ENCODE measurements at regions not wholly inside any gene's neighbourhood (a gene's known extent, or its start where the extent isn't known, plus 50 kb on each side); places are given as distances from the start of the nearest gene placed in this dataset.
A peak's percentile ranks its signal among the peaks of the same experiment; 100 is the strongest.
"Not testable (repeated sequence)": the region's sequence is repeated elsewhere in the genome, so short reads cannot be mapped to it uniquely, and the experiment has no call there.

GRCh38 chr14:21795456-21795855, 121.8 kb upstream of the OR4E1 start:
- Histone ChIP-seq H3K36me3 (ENCODE audit: control insufficient read depth, insufficient read depth, low read length) (no peaks in the 10 kb centered on the region), H3K4me3 (ENCODE audit: low read depth, low read length) (no peak overlapping the region), H3K27me3 (ENCODE audit: control insufficient read depth, insufficient read depth, low read length) (no peaks in the 10 kb centered on the region)
- FAIRE-seq (no peak), DNase-seq (ENCODE audit: low read depth) (no peak)
- TF ChIP-seq, protein P1, sequence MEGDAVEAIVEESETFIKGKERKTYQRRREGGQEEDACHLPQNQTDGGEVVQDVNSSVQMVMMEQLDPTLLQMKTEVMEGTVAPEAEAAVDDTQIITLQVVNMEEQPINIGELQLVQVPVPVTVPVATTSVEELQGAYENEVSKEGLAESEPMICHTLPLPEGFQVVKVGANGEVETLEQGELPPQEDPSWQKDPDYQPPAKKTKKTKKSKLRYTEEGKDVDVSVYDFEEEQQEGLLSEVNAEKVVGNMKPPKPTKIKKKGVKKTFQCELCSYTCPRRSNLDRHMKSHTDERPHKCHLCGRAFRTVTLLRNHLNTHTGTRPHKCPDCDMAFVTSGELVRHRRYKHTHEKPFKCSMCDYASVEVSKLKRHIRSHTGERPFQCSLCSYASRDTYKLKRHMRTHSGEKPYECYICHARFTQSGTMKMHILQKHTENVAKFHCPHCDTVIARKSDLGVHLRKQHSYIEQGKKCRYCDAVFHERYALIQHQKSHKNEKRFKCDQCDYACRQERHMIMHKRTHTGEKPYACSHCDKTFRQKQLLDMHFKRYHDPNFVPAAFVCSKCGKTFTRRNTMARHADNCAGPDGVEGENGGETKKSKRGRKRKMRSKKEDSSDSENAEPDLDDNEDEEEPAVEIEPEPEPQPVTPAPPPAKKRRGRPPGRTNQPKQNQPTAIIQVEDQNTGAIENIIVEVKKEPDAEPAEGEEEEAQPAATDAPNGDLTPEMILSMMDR (IDR thresholded peaks at IDR 0.05; ENCODE audit: insufficient read depth, low read length, severe bottlenecking), result no peak

DNA sequence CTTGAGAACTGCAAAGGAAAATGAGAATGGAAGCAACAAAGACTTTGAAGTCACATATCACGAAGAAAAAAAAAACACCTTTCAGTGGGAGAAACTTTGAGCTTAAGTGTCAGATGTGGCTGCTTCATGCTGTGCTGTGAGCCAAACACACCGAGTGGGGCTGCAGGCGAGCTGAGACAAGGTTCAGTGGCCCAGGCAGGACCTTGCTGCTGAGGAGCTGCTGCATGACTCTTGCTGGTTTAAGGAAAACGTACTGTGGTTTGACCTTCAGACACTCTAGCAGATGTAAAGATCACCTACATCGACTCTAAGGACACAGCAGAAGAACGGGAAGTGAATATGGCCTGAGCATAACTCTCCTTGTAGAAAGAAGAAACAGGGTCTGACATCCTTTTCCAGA, 118.1 kb upstream of the OR4E1 start:
- Histone ChIP-seq H3K36me3 (ENCODE audit: control insufficient read depth, insufficient read depth, low read length) (no peaks in the 10 kb centered on the region), H3K27me3 (ENCODE audit: control insufficient read depth, insufficient read depth, low read length) (no peaks in the 10 kb centered on the region), H3K4me3 (ENCODE audit: low read depth, low read length) (no peak overlapping the region)
- TF ChIP-seq, protein P1 (IDR thresholded peaks at IDR 0.05; ENCODE audit: insufficient read depth, low read length, severe bottlenecking), result no peak
- FAIRE-seq (no peak), DNase-seq (ENCODE audit: low read depth) (no peak)

- not testable (repeated sequence) for H3K4me3 ChIP-seq (ENCODE audit: low read depth, low read length); DNase-seq (ENCODE audit: low read depth); H3K27me3 ChIP-seq (ENCODE audit: control insufficient read depth, insufficient read depth, low read length); H3K36me3 ChIP-seq (ENCODE audit: control insufficient read depth, insufficient read depth, low read length); FAIRE-seq
Measured at GRCh38 chr14:21788687-21789086, 115.1 kb upstream of the OR4E1 start.

- not testable (repeated sequence) for H3K36me3 ChIP-seq (ENCODE audit: control insufficient read depth, insufficient read depth, low read length); DNase-seq (ENCODE audit: low read depth); H3K27me3 ChIP-seq (ENCODE audit: control insufficient read depth, insufficient read depth, low read length); FAIRE-seq; H3K4me3 ChIP-seq (ENCODE audit: low read depth, low read length)
Measured at GRCh38 chr14:21787242-21787641, 113.6 kb upstream of the OR4E1 start.

DNA sequence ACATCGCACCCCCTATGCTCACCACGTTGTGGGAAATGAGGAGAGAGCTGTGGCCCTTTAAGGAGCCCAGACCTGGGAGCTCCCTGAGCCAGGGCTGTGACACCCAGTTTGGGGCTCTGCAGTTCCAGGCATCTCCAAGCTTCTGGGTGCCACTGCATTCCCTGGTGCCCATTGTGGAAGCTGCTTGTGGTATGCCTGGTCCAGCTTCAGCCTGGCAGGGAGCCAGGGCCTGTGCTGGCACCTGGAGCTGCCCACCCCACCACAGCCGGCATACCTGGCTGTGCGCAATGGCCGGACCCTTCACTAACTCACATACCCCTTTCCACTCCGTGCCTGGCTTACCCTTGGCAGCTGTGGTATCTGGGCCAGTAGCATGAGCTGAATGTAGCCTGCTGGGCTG, 107.9 kb upstream of the OR4E1 start:
- FAIRE-seq, result no peak
- TF ChIP-seq, protein P1 (IDR thresholded peaks at IDR 0.05; ENCODE audit: insufficient read depth, low read length, severe bottlenecking), result no peak
- DNase-seq (ENCODE audit: low read depth), result no peak

DNA sequence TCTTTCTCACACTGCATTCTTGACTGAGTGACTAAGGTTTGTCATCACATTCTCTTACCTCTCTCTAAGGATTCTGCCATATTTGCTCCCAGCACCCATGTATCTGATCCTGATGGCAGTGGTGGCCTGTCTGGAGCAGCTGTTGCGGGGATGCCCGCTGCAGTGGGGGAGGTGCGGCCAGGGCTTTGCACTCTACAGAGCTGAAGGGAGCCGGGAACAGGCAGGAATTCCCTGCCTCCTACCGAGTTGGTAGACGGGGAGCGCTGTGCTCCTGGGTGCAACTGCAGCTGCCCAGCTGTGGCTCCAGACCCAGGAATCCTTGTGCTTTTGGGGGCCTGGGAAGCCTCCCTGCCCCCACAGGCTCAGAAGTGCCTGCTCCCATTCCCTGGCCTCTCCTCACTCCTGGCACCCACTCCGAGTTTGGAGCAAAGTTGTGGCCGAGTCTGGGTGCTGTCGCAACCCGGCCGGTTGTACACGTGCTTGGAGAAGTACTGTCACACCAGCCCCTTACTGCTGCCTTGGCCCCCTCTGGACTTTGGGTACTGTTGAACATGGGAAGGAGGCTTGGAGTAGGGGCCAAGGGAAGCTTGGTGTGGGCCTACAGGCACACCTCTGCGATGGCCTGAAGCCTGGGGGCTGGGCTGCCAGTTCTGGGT, 106.9 kb upstream of the OR4E1 start:
- Histone ChIP-seq H3K4me3 (ENCODE audit: low read depth, low read length) (no peak overlapping the region), H3K36me3 (ENCODE audit: control insufficient read depth, insufficient read depth, low read length) (no peaks in the 10 kb centered on the region), H3K27me3 (ENCODE audit: control insufficient read depth, insufficient read depth, low read length) (no peaks in the 10 kb centered on the region)
- DNase-seq (ENCODE audit: low read depth), result no peak
- TF ChIP-seq, protein P1 (IDR thresholded peaks at IDR 0.05; ENCODE audit: insufficient read depth, low read length, severe bottlenecking), result no peak
- no peak for FAIRE-seq

More for the DNA sequence above, 107.9 kb upstream of the OR4E1 start:
- no peaks in the 10 kb centered on the region for H3K36me3 ChIP-seq (ENCODE audit: control insufficient read depth, insufficient read depth, low read length)
- H3K4me3 ChIP-seq (ENCODE audit: low read depth, low read length), result no peak overlapping the region
- no peaks in the 10 kb centered on the region for H3K27me3 ChIP-seq (ENCODE audit: control insufficient read depth, insufficient read depth, low read length)

DNA sequence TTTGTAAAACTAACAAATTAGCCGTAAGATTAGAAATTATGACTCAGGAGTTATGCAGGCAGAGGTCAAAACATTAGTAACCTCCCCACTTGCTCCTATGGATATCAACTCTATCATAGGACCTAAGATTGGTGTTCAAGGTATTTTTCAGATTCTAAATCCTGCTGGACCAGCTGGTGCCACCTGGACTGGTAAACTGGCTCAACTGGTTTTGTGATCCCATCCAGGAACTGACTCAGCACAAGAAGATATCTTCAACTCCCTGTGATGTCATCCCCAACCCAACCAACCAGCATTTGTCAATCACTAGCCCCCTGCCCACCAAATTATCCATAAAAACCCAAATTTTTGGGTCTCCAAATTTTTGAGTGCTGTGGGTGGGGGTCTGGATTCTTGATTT, 98.1 kb upstream of the OR4E1 start:
- peak; percentile 18 for FAIRE-seq

More for the DNA sequence above, 98.1 kb upstream of the OR4E1 start:
- Histone ChIP-seq H3K27me3 (ENCODE audit: control insufficient read depth, insufficient read depth, low read length) (no peaks in the 10 kb centered on the region), H3K36me3 (ENCODE audit: control insufficient read depth, insufficient read depth, low read length) (no peaks in the 10 kb centered on the region), H3K4me3 (ENCODE audit: low read depth, low read length) (no peak overlapping the region)
- TF ChIP-seq, protein P1 (IDR thresholded peaks at IDR 0.05; ENCODE audit: insufficient read depth, low read length, severe bottlenecking), result no peak
- DNase-seq (ENCODE audit: low read depth), result peak; percentile 80
